ELR (cell line): ENCODE measurements at regions not wholly inside any gene's neighbourhood (a gene's known extent, or its start where the extent isn't known, plus 50 kb on each side); places are given as distances from the start of the nearest gene placed in this dataset.

ENCODE experiments used
- DNase-seq: peaks from one replicate; pipeline ENCODE4 v3.0.0-alpha.2; 2015; ENCODE audit warnings: low read depth

DNA sequence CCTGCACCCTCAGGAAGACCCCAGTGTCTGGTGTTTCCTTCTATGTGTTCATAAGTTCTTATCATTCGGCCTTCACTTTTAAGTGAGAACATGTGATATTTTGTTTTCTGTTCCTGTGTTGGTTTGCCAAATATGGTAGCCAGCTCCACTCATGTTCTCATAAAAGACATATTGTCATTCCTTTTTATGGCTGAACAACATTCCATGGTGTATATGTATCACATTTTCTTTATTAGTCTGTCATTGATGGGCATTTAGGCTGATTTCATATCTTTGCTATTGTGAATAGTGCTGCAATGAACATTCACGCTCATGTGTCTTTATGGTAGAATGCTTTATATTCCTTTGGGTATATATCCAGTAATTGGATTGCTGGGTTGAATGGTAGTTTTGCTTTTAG is 645.1 kb downstream of the SLC16A7 start:
- no peak for DNase-seq

DNA sequence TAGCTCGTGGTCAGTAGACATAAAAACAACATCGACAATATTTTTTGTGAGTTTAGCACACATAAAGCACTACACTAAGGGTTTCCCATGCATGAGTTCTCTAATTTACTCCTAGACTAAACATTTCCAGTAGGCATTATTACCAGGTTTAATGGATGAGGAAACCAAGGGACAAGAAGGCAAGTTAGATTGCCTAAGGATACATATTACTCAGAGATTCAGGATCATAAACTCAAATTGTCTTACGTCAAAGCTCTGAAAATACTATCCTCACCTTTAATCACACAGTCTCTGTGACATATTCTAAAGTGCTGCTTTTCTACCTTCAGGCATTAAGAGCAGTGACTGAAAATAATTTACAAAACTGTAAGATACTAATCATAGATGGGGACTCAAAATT is 655.3 kb downstream of the SLC16A7 start:
- no peak for DNase-seq

DNA sequence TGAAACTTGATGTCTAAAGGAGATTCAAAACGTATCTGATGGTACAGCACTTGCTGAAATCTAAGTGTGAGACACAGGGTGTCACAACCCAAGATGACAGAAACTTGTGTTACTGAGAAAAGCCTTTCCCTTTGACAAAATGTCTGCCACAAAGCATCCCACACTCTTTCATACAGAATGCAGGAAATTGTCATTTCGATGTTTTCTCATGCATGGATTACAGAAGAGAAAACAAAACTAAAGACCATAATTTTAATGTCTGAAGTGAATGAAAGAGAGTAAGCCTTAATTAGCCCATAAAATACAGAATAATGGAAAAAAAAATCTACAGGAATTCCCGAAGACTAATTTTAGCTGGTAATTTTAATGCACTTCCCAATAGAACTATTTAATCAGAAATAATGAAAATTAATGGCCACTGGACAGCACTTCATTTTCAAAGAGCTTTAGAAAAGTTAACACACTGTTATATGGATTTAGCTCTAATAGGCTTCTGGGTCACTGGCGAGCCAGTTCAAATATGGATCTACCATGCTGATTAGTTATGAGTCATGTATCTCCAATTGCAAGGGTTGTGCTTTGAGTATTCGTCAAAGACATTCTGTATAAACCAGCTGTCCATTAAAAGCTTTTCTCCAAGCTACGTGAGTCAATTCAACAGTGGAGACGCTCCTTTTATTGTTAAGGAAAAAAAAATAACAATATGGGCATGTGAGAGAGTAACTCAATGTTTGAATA is 656.7 kb downstream of the SLC16A7 start:
- no peak for DNase-seq

DNA sequence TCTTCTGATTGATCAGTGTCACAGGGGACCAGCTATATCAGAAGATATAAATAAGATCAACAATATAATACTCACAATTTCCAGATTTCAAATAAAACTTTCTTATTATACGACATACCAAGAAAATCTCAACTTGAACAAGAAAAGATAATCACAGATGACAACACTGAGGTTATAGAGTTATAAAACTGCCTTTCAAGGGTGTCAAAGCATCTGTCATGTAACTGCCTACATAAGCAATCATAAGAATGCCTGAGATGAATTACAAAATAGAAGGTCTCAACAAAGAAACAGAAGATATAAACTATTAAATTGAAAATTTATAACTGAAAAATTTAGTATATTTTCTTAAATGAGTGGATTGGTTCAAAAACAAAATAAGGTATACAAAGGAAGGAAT is 659.2 kb downstream of the SLC16A7 start:
- no peak for DNase-seq

DNA sequence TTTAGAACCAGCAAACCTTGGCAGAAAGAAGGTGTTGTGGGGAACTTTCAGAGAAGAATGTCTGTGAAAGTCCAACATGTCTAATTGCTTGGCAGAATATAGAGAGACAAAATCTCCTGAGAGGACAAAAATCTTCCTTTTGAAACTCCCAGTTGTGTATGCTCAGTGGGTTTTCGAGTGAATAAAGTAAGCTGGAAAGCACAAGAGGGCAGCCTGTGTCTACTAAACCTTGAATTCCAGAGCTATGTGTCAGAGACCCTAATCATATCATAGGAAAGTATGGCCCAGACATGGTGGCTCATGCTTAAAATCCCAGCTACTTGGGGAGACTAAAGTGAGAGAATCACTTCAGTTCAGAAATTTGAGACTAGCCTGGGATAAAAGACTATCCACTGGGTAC is 661.2 kb downstream of the SLC16A7 start:
- DNase-seq, result peak; percentile 87

DNA sequence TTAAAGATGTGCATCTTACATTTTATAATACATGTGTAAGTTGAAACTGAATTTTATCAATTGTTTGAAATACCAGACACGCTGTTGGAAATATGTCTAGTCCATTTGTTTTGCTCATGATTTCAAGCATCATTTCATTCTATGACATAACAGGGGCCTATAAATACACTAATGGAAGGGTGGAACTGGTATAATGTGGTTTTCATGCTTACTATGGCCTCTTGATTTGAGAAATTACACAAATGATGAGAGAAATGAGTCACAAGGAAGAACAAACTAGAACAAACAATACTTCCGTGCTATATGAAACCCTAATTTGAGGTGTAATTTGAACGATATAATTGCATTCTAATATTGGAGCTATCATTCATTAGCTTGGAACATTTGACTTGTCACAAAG is 663.4 kb downstream of the SLC16A7 start:
- DNase-seq, result no peak

DNA sequence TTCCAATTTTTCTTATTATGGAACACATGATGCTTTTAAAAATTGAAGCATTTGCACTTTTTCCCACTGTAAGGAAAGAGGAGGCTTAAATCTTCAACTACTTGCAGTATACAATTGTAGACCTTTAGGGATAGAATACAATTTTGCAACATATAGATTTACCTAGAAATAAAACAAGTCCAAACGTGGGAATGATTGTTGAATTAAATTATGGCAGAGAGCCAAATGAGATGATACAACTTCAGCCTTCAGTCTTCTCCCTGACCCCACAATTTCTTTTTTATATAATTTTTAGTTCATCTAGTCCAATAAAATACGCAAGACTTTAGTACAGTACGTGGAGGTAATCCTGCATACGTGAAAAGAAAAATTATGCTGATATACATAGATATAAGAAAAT is 666.5 kb downstream of the SLC16A7 start:
- no peak for DNase-seq

DNA sequence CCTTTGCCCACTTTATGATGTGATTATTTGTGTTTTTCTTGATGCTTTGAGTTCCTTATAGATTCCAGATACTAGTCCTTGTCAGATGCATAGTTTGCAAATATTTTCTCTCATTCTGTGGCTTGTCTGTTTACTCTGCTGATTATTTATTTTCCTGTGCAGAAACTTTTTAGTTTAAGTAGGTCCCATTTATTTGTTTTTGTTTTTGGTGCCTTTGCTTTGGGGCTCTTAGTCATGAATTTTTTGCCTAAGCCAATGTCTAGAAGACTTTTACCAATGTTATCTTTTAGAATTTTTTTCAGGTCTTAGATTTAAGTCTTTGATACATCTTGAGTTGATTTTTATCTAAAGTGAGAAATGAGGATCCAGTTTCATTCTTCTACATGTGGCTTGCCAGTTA is 667.3 kb downstream of the SLC16A7 start:
- DNase-seq, result no peak

DNA sequence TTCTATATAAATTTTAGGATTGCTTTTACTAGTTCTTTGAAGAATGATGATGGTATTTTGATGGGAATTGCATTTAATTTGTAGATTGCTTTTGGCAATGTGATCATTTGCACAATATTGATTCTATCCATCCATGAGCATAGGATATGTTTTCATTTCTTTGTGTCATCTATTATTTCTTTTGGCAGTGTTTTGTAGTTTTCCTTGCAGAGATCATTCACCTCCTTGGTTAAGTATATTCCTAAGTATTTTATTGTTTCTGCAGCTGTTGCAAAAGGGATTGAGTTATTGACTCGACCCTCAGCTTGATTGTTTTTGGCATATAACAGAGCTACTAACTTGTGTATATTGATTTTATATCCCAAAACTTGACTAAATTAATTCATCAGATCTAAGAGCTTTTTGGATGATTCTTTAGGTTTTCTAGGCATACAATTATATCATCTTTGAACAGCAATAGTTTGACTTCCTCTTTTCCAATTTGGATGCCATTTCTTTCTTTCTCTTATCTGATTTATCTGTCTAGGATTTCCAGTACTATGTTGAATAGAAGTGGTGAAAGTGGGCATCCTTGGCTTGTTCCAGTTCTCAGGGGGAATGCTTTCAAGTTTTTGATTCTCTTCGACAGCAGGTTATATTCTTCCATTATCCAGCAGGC is 668.1 kb downstream of the SLC16A7 start:
- no peak for DNase-seq

DNA sequence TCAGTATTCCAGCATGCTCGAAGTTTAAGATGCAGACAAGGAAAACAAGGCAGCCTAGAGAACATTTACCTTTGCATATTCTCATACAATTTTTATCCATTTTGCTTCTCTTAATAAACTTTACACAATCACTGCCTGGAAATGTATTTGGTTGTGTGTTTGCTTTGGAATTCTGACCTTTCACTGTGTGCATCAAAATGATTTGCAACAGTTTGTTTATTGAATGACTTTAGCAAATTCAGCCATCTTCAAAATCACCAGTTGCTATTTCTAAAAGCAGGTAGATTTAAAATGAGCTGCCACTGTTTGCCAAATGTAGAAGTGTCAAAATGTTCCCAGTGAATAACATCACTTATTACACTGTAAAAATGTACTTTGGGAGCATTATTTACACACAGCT is 669.9 kb downstream of the SLC16A7 start:
- DNase-seq, result no peak

DNA sequence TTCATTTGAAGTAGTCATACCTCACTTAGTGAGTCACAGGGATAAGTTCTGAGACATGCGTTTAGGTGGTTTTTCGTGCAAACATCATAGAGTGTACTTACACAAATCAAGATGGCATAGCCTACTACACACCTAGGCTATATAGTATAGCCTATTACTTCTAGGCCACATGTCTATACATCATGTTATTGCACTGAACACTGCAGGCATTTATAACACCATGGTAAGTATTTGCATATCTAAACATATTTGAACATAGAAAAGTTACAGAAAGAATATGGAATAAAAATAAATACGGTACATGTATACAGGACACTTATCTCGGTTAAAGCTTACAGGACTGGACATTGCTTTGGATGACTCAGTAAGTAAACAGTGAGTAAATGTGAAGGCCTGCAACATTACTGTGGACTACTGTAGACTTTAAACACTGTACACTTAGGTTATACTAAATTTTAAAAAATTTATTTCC is 670.6 kb downstream of the SLC16A7 start:
- DNase-seq, result peak; percentile 83

DNA sequence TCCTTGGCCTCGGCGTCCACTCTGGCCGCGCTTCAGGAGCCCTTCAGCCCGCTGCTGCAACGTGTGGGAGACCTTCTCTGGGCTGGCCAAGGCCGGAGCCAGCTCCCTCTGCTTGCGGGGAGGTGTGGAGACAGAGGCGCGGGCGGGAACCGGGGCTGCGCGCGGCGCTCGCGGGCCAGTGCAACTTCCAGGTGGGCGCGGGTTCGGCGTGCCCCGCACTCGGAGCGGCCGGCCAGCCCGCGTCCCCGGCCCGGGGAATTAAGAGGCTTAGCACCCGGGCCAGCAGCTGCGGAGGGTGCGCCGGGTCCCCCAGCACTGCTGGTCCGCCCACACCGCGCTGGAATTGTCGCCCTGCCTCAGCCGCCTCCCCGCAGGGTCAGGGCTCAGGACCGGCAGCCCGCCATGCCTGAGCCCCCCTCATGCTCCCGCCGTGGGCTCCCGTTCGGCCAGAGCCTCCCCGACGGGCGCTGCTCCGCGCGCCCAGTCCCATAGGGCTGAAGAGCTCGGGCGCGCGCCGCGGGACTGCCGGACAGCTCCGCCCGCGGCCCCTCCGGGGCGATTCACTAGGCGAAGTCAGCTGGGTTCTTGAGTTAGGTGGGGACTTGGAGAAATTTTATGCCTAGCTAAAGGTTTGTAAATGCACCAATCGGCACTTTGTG is 673.9 kb downstream of the SLC16A7 start:
- no peak for DNase-seq

DNA sequence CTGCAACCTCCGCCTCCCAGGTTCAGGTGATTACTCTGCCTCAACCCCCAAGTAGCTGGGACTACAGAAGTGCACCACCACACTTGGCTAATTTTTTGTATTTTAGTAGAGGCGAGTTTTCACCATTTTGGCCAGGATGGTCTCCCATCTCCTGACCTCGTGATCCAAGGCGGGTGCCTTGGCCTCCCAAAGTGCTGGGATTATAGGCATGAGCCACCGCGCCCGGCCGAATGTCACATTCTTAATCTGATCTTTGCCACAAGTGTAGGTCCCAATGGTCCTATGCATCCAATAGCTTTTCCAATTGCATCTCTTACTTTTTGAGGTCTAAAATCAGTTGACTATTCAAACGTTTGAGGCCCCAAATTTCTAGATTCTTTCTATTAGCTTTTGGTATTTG is 676.0 kb downstream of the SLC16A7 start:
- no peak for DNase-seq

DNA sequence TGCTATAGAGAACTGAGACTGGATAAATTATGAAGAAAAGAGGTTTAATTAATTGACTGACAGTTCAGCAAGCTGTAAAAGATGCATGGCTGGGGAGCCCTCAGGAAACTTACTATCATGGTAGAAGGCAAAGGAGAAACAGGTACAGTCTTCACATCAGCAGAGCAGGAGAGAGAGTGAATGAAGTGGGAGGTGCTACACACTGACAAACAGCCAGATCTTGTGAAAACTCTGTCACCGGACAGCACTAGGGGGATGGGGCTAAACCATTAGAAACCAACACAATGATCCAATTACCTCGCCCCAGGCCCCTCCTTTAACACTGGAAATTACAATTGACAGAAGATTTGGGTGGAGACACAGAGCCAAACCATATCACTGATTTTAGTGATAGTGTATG is 682.4 kb downstream of the SLC16A7 start:
- DNase-seq, result no peak

DNA sequence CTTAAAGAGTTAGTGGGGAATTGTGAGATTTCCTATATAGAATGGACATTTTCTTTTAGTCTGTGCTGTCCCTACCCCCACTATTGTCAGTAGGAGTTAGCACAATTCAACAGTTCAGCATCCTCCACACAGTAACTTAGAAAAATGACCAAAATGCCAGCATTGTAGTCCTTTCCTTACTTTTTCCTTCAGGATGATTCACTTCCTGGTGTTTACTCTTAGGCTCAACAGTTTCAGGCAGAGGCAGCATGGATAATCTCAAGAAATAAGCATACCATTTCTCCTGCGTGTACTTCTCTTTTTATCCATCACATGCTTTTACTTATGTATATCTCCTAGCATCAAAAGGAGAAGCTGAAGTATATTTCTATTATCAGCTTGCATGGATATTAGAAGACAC is 683.4 kb downstream of the SLC16A7 start:
- DNase-seq, result peak; percentile 66

DNA sequence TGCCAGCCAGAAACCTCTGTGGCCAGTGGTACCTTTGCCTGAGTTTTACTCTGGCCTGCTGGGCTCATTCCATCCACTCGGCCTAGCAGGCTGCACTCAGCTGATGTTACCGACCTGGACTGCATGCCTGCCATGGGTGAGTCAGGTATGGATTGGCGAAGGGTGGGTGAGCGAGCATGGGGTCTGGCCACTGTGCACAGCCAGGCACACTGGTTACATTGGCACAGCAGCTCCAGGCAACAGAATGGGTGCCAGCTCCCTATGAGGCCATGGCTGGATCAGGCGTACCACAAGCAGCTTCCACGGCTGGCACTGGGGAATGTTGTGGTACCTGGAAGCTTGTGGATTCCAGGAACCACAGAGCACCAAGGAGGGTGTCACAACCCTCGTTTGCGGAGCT is 685.7 kb downstream of the SLC16A7 start:
- no peak for DNase-seq

DNA sequence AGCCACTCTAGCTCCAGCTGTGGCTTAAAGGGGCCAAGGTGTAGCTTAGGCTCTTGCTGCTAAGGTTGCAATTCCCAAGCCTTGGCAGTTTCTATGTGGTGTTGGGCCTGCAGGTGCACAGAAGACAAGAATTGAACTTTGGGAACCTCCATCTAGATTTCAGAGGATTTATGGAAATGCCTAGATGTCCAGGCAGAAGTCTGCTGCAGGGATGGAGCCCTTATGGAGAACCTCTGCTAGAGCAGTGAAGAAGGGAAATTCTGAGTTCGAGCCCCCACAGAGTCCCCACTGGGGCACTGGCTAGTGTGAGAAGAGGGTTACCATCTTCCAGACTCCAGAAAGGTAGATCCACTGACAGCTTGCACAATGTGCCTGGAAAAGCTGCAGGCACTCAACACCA is 694.7 kb downstream of the SLC16A7 start:
- no peak for DNase-seq

DNA sequence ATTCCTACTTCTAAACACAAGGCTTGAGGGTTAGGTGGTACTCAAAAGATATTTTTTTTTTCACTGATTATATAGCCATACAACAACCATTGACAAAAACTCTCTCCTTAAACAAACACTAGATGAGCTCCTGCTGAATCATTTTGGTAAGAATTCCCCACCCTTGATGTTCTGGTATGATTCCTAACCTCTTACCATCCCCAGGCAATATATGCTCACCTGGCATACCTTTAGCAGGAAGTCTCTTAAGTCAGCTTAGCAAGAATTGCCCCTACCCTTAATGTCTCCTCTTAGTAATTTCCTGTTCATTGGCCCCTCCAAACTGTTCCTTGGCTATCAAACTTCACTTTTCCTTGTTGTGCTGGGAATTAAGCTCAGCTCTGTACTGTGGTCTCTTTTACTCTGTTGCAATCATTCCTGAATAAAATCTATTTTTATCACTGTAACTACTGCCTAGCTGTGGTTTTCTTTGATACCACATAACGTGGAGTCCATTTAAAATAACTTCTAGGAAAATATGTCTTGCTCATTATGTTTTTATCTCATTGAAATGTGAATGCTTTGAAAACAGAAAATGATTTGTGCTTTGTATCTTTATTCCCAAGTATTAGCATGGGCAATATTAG is 712.6 kb downstream of the SLC16A7 start:
- no peak for DNase-seq

DNA sequence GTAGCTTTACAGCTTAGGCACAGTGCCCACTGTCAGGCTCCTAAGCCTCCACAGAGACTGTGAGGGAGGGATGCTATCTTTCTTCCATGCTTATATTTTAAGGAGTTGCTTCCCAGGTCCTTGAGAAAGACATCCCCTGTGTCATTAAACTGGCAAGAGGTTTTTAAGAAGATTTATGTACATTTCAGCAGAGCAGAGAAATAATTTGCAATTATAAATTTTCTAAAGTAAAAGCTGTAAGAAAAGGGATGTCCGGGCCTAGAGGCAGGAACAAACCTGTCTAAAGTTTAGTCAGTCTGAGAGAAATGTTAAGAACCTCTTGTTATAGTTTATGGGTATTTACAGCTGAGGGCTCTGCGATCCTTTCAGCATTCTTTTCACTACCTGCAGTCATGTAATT is 716.1 kb downstream of the SLC16A7 start:
- no peak for DNase-seq

DNA sequence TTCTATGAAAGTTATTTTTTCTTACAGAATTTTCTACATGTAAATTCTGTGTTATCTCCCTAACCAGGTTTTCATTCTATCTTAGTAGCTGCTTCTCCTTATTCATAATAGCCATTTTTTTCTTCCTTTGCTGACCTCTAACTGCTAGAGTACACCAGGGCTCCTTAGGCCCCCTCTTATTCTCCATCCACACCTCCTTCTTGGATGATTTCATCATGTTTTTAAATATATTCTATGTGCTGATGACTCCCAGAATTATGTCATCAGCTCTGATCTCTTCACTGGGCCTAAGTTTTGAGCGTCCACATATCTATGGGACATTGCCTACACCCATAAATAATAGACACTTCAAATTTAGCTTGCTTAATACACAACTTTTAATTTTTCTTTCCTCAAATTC is 721.5 kb downstream of the SLC16A7 start:
- DNase-seq, result no peak

DNA sequence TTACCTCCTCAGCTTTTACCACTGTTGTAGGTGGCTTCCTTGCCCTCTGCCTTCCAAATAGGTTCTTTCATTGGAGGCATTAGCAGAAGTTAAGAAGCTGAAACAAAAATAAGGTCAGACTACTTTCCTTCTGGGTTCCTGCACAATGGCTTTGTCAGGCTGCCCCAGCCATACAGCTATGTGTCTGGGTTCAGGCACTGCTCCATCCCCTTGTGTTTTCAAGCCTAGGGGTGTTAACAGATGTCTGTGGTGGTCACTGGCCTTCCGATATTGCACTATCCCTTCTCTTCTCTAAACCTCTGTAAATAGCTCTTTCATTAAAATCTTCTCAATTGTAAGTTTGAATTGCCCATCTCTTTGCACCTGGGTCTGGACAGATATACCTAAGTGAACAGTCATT is 728.9 kb downstream of the SLC16A7 start:
- DNase-seq, result no peak

DNA sequence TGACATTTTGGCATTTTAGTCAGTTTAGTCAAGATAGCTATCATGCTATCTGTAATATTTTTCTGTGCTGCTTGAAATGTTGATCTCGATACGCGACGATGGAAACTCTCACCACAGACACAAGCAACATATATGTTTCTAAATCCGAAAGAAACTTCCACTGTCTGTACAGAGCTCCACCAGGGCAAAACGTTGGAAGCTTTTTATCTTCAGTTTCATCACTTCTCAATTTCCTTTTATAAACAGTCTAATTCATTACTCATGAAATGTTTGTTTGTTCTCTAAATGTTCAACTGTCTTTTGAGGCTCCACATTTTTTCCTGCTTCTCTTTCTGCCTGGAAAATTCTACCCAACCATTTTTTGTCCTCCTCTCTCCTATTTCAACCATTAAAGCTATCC is 737.6 kb downstream of the SLC16A7 start:
- DNase-seq, result peak; percentile 42

DNA sequence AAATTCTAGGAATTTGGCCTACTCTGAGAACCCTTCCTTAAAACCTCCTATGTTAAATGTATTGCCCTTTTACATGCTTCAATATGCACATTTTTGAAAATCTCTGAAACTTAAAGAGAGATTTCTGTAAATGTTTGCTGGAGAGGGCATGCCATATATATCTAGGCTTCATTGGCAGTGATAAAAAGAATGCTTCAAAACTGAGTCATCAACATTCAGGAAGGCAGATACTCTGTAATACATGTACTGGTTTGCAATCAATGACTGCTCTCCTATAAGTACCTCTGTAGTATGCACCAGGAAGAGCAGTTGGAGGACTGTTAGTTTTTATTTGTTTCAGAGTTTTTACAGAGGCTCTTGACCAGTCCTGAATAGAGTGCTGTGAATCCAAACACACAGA is 739.9 kb downstream of the SLC16A7 start:
- DNase-seq, result peak; percentile 80
